HepG2 (cell line): ENCODE measurements at regions not wholly inside any gene's neighbourhood (a gene's known extent, or its start where the extent isn't known, plus 50 kb on each side); places are given as distances from the start of the nearest gene placed in this dataset.

ENCODE experiments used
- BRCA1 ChIP-seq: sonication (generic); formaldehyde crosslinking; IDR thresholded peaks from 2 replicates; pipeline ENCODE4 v1.4.0; 2020; ENCODE audit warnings: missing genetic modification reagents
- ETS1 ChIP-seq: sonication (generic); formaldehyde crosslinking; IDR thresholded peaks from 2 replicates; pipeline ENCODE4 v1.4.0; 2020; ENCODE audit warnings: missing genetic modification reagents
- FOXK2 ChIP-seq: fragments of 450-650 bp; IDR thresholded peaks from 2 replicates; pipeline ENCODE4 v1.6.1; 2016
- HDAC2 ChIP-seq: sonication (generic); formaldehyde crosslinking; IDR thresholded peaks from 2 replicates; pipeline ENCODE4 v1.4.0; 2020; ENCODE audit warnings: missing genetic modification reagents
- MNT ChIP-seq: fragments of 450-650 bp; IDR thresholded peaks from 2 replicates; pipeline ENCODE4 v1.6.1; 2016
- MXI1 ChIP-seq: IDR thresholded peaks from 3 replicates; pipeline ENCODE4 v1.6.1; 2012; ENCODE audit warnings: low read depth, low read length, inconsistent platforms, borderline replicate concordance
- POLR2AphosphoS2 ChIP-seq: IDR thresholded peaks from 2 replicates; pipeline ENCODE4 v1.6.1; 2011; ENCODE audit warnings: low read depth, low read length, improper control_type of control experiment
- TP53 ChIP-seq: sonication (generic); formaldehyde crosslinking; conservative IDR thresholded peaks from 2 replicates; pipeline ENCODE4 v1.4.0; 2020; ENCODE audit warnings: missing genetic modification reagents
- ZBTB1 ChIP-seq: sonication (generic); formaldehyde crosslinking; IDR thresholded peaks from 2 replicates; pipeline ENCODE4 v1.4.0; 2020; ENCODE audit warnings: missing genetic modification reagents, borderline replicate concordance
- ZBTB14 ChIP-seq: sonication (generic); formaldehyde crosslinking; IDR thresholded peaks from 2 replicates; pipeline ENCODE4 v1.4.0; 2020; ENCODE audit warnings: missing genetic modification reagents
- ZNF232 ChIP-seq: sonication (generic); formaldehyde crosslinking; IDR thresholded peaks from 2 replicates; pipeline ENCODE4 v1.4.0; 2020; ENCODE audit warnings: missing genetic modification reagents, borderline replicate concordance
- ZNF691 ChIP-seq: sonication (generic); formaldehyde crosslinking; IDR thresholded peaks from 2 replicates; pipeline ENCODE4 v1.4.0; 2020; ENCODE audit warnings: missing genetic modification reagents, low read depth, mild to moderate bottlenecking, borderline replicate concordance

- TF ChIP-seq ZBTB1 (CRISPR knock-in tag) (no peak), ETS1 (no peak), FOXK2 (no peak), BRCA1 (CRISPR knock-in tag) (no peak), MNT (no peak), ZBTB14 (CRISPR knock-in tag) (no peak), HDAC2 (CRISPR knock-in tag) (no peak), ZNF232 (CRISPR knock-in tag) (no peak), POLR2AphosphoS2 (no peak), ZNF691 (CRISPR knock-in tag) (no peak), MXI1 (no peak), TP53 (CRISPR knock-in tag) (no peak)
These were observed 283.4 kb downstream of the BCOR start for GRCh38 chrX:39814391-39814790.
